Mesendoderm (in vitro differentiated cells): ENCODE measurements at regions not wholly inside any gene's neighbourhood (a gene's known extent, or its start where the extent isn't known, plus 50 kb on each side); places are given as distances from the start of the nearest gene placed in this dataset.
"Not testable (repeated sequence)": the region's sequence is repeated elsewhere in the genome, so short reads cannot be mapped to it uniquely, and the experiment has no call there.

Experiments
- DNase-seq: peaks from one replicate; pipeline ENCODE4 v3.0.0; 2013
- H2AK5ac ChIP-seq: 2 replicates; pipeline ENCODE4 v1.6.1; 2013; ENCODE audit warnings: low read length, inconsistent platforms
- H2BK120ac ChIP-seq: 2 replicates; pipeline ENCODE4 v1.6.1; 2013; ENCODE audit warnings: low read depth, mild to moderate bottlenecking, low read length, moderate library complexity, mixed read lengths
- H2BK15ac ChIP-seq: replicated peaks from 2 replicates; pipeline ENCODE4 v1.6.1; 2013; ENCODE audit warnings: low read depth, mild to moderate bottlenecking, moderate library complexity
- H2BK5ac ChIP-seq: 2 replicates; pipeline ENCODE4 v1.6.1; 2013; ENCODE audit warnings: low read length, inconsistent platforms
- H3K18ac ChIP-seq: 2 replicates; pipeline ENCODE4 v1.6.1; 2013; ENCODE audit warnings: mild to moderate bottlenecking, low read length, mixed read lengths
- H3K23ac ChIP-seq: one replicate; pipeline ENCODE4 v1.6.1; 2013; ENCODE audit warnings: low read length
- H3K27ac ChIP-seq: 2 replicates; pipeline ENCODE4 v1.5.1; 2013; ENCODE audit warnings: low read depth, mild to moderate bottlenecking, inconsistent platforms, low read length, moderate library complexity
- H3K27me3 ChIP-seq: 2 replicates; pipeline ENCODE4 v1.6.1; 2013; ENCODE audit warnings: low read length, control low read depth, mild to moderate bottlenecking, inconsistent platforms; ENCODE audit not compliant: insufficient read depth, poor library complexity
- H3K36me3 ChIP-seq: 2 replicates; pipeline ENCODE4 v1.6.1; 2013; ENCODE audit warnings: low read length, inconsistent platforms; ENCODE audit not compliant: control insufficient read depth, insufficient read depth
- H3K4ac ChIP-seq: one replicate; pipeline ENCODE4 v1.6.1; 2013; ENCODE audit warnings: low read depth, mild to moderate bottlenecking, low read length, moderate library complexity
- H3K4me1 ChIP-seq: 2 replicates; pipeline ENCODE4 v1.6.1; 2013; ENCODE audit warnings: low read depth, low read length, inconsistent platforms; ENCODE audit not compliant: control insufficient read depth
- H3K4me2 ChIP-seq: 2 replicates; pipeline ENCODE4 v1.6.1; 2013; ENCODE audit warnings: low read length
- H3K4me3 ChIP-seq: 2 replicates; pipeline ENCODE4 v1.5.1; 2013; ENCODE audit warnings: mild to moderate bottlenecking, low read length
- H3K56ac ChIP-seq: one replicate; pipeline ENCODE4 v1.6.1; 2013; ENCODE audit warnings: low read length
- H3K79me1 ChIP-seq: 2 replicates; pipeline ENCODE4 v1.6.1; 2013; ENCODE audit warnings: low read length, inconsistent platforms
- H3K79me2 ChIP-seq: 2 replicates; pipeline ENCODE4 v1.6.1; 2013; ENCODE audit warnings: mild to moderate bottlenecking, low read length; ENCODE audit not compliant: control insufficient read depth, insufficient read depth
- H3K9ac ChIP-seq: 2 replicates; pipeline ENCODE4 v1.6.1; 2013; ENCODE audit warnings: low read length, inconsistent platforms
- H4K5ac ChIP-seq: one replicate; pipeline ENCODE4 v1.6.1; 2013; ENCODE audit warnings: low read length
- H4K8ac ChIP-seq: one replicate; pipeline ENCODE4 v1.6.1; 2013; ENCODE audit warnings: low read depth, mild to moderate bottlenecking, control low read depth, low read length, moderate library complexity
- WGBS: extraction: QIAGEN DNeasy Blood & Tissue Kit; methylation state at CpG from one replicate; pipeline ENCODE4 v1.1.7; 2013; ENCODE audit warnings: low lambda C conversion rate, missing lambda C conversion rate; ENCODE audit not compliant: insufficient coverage; ENCODE audit errors: extremely low coverage; 5-methylcytosine and 5-hydroxymethylcytosine counted together

GRCh38 chr22:49390954-49391353 lies 436.7 kb downstream of the BRD1 start:
- Histone ChIP-seq H3K4me2 (no peak overlapping the region), H3K27ac (no peak overlapping the region), H3K56ac (no peak overlapping the region), H2BK120ac (no peak overlapping the region), H3K18ac (no peak overlapping the region), H2BK15ac (no peak overlapping the region), H4K5ac (no peak overlapping the region), H3K4me3 (no peak overlapping the region), H3K27me3 (no peaks in the 10 kb centered on the region), H3K4ac (no peak overlapping the region), H2BK5ac (no peak overlapping the region), H3K79me1 (no peaks in the 10 kb centered on the region), H2AK5ac (no peak overlapping the region), H3K23ac (no peak overlapping the region), H3K36me3 (no peaks in the 10 kb centered on the region), H3K4me1 (no peaks in the 10 kb centered on the region), H3K9ac (no peak overlapping the region), H3K79me2 (no peaks in the 10 kb centered on the region), H4K8ac (no peak overlapping the region)
- DNase-seq: no peak
- no CpG with 5 or more reads among the region's 7 CpGs for WGBS

GRCh38 chr22:49383909-49384308 lies 443.8 kb downstream of the BRD1 start:
- not testable (repeated sequence) for H3K4ac ChIP-seq, DNase-seq, H2BK120ac ChIP-seq, H4K5ac ChIP-seq, H3K36me3 ChIP-seq, H4K8ac ChIP-seq, H3K27ac ChIP-seq, H3K27me3 ChIP-seq, H3K56ac ChIP-seq, H3K4me3 ChIP-seq, H2BK15ac ChIP-seq, H3K23ac ChIP-seq, H3K79me1 ChIP-seq, H3K9ac ChIP-seq, H3K4me2 ChIP-seq, H2BK5ac ChIP-seq, H3K4me1 ChIP-seq, H3K18ac ChIP-seq, H2AK5ac ChIP-seq, H3K79me2 ChIP-seq
- no CpG with 5 or more reads among the region's 7 CpGs for WGBS

GRCh38 chr22:49382451-49382735 lies 445.3 kb downstream of the BRD1 start:
- DNase-seq: no peak
- H3K18ac ChIP-seq: no peak overlapping the region
- H2BK5ac ChIP-seq: no peak overlapping the region
- H3K56ac ChIP-seq: no peak overlapping the region
- no peak overlapping the region for H4K5ac ChIP-seq
- H2AK5ac ChIP-seq: no peak overlapping the region
- no peak overlapping the region for H3K9ac ChIP-seq
- no peaks in the 10 kb centered on the region for H3K79me2 ChIP-seq
- no peaks in the 10 kb centered on the region for H3K79me1 ChIP-seq
- WGBS: no CpG with 5 or more reads among the region's 6 CpGs
- H3K27me3 ChIP-seq: no peaks in the 10 kb centered on the region
- H2BK15ac ChIP-seq: no peak overlapping the region
- H4K8ac ChIP-seq: no peak overlapping the region
- H3K4me3 ChIP-seq: no peak overlapping the region
- H3K4me2 ChIP-seq: no peak overlapping the region
- no peaks in the 10 kb centered on the region for H3K4me1 ChIP-seq
- no peak overlapping the region for H3K23ac ChIP-seq
- no peak overlapping the region for H2BK120ac ChIP-seq
- no peaks in the 10 kb centered on the region for H3K36me3 ChIP-seq
- H3K4ac ChIP-seq: no peak overlapping the region
- H3K27ac ChIP-seq: no peak overlapping the region

- Histone ChIP-seq H2BK5ac (no peak overlapping the region), H4K5ac (no peak overlapping the region), H3K9ac (no peak overlapping the region), H3K4ac (no peak overlapping the region), H4K8ac (no peak overlapping the region), H3K23ac (no peak overlapping the region), H3K4me2 (no peak overlapping the region), H2BK15ac (no peak overlapping the region), H3K27ac (no peak overlapping the region), H2AK5ac (no peak overlapping the region), H3K18ac (no peak overlapping the region), H3K4me1 (no peaks in the 10 kb centered on the region), H3K79me1 (no peaks in the 10 kb centered on the region), H3K56ac (no peak overlapping the region), H3K4me3 (no peak overlapping the region), H2BK120ac (no peak overlapping the region), H3K27me3 (no peaks in the 10 kb centered on the region), H3K36me3 (no peaks in the 10 kb centered on the region), H3K79me2 (no peaks in the 10 kb centered on the region)
- DNase-seq: no peak
- WGBS: no CpG with 5 or more reads among the region's 18 CpGs
These were observed 445.9 kb downstream of the BRD1 start for GRCh38 chr22:49381595-49382450.

- Histone ChIP-seq H3K56ac (no peak overlapping the region), H2AK5ac (no peak overlapping the region), H3K4me3 (no peak overlapping the region), H3K79me1 (no peaks in the 10 kb centered on the region), H3K4me2 (no peak overlapping the region), H2BK15ac (no peak overlapping the region), H3K4ac (no peak overlapping the region), H3K23ac (no peak overlapping the region), H3K4me1 (no peaks in the 10 kb centered on the region), H3K9ac (no peak overlapping the region), H2BK120ac (no peak overlapping the region), H3K27ac (no peak overlapping the region), H3K79me2 (no peaks in the 10 kb centered on the region), H3K18ac (no peak overlapping the region), H2BK5ac (no peak overlapping the region), H3K27me3 (no peaks in the 10 kb centered on the region), H4K5ac (no peak overlapping the region), H3K36me3 (no peaks in the 10 kb centered on the region), H4K8ac (no peak overlapping the region)
- no peak for DNase-seq
- no CpG with 5 or more reads among the region's 1 CpG for WGBS
These were observed 446.9 kb downstream of the BRD1 start for GRCh38 chr22:49380828-49381114.
